GM21529 (cell line): ENCODE measurements at regions not wholly inside any gene's neighbourhood (a gene's known extent, or its start where the extent isn't known, plus 50 kb on each side); places are given as distances from the start of the nearest gene placed in this dataset.
"Not testable (repeated sequence)": the region's sequence is repeated elsewhere in the genome, so short reads cannot be mapped to it uniquely, and the experiment has no call there.

Source experiments
- ATAC-seq: cut with Tn5 transposase; IDR thresholded peaks from one replicate; pipeline ENCODE4 v1.9.1; 2021; ENCODE audit not compliant: unreplicated experiment

GRCh38 chr4:128456171-128456570 lies 168.6 kb upstream of the PGRMC2 start:
- no peak for ATAC-seq

GRCh38 chr4:128455480-128455879 lies 167.9 kb upstream of the PGRMC2 start:
- no peak for ATAC-seq

GRCh38 chr4:128454881-128455280 lies 167.3 kb upstream of the PGRMC2 start:
- ATAC-seq, result no peak

- ATAC-seq, result peak; percentile 98
Observed at GRCh38 chr4:128454281-128454871, 166.8 kb upstream of the PGRMC2 start.

GRCh38 chr4:128452415-128452814 lies 164.8 kb upstream of the PGRMC2 start:
- ATAC-seq, result no peak

GRCh38 chr4:128451270-128451905 lies 163.8 kb upstream of the PGRMC2 start:
- ATAC-seq, result no peak

GRCh38 chr4:128450326-128451120 lies 162.9 kb upstream of the PGRMC2 start:
- no peak for ATAC-seq

GRCh38 chr4:128449251-128449650 lies 161.6 kb upstream of the PGRMC2 start:
- no peak for ATAC-seq

- no peak for ATAC-seq
Observed at GRCh38 chr4:128444544-128445302, 157.1 kb upstream of the PGRMC2 start.

- no peak for ATAC-seq
Observed at GRCh38 chr4:128440923-128441322, 153.3 kb upstream of the PGRMC2 start.

- not testable (repeated sequence) for ATAC-seq
Observed at GRCh38 chr4:128437023-128437422, 149.4 kb upstream of the PGRMC2 start.

GRCh38 chr4:128429023-128429613 lies 141.5 kb upstream of the PGRMC2 start:
- ATAC-seq, result not testable (repeated sequence)

- no peak for ATAC-seq
Observed at GRCh38 chr4:128428397-128428796, 140.8 kb upstream of the PGRMC2 start.

GRCh38 chr4:128427832-128428366 lies 140.3 kb upstream of the PGRMC2 start:
- no peak for ATAC-seq

GRCh38 chr4:128424527-128425497 lies 137.2 kb upstream of the PGRMC2 start:
- no peak for ATAC-seq

- peak; percentile 59 for ATAC-seq
Observed at GRCh38 chr4:128422296-128422695, 134.7 kb upstream of the PGRMC2 start.

- ATAC-seq, result no peak
Observed at GRCh38 chr4:128416921-128417320, 129.3 kb upstream of the PGRMC2 start.

GRCh38 chr4:128410037-128410436 lies 122.4 kb upstream of the PGRMC2 start:
- ATAC-seq, result no peak

GRCh38 chr4:128403586-128403985 lies 116.0 kb upstream of the PGRMC2 start:
- no peak for ATAC-seq

- ATAC-seq, result no peak
Observed at GRCh38 chr4:128394778-128395177, 107.2 kb upstream of the PGRMC2 start.
